GM18511 (cell line): ENCODE measurements at regions not wholly inside any gene's neighbourhood (a gene's known extent, or its start where the extent isn't known, plus 50 kb on each side); places are given as distances from the start of the nearest gene placed in this dataset.

Source experiments
- ATAC-seq: cut with Tn5 transposase; IDR thresholded peaks from one replicate; pipeline ENCODE4 v1.9.1; 2021; ENCODE audit warnings: mild to moderate bottlenecking, moderate library complexity; ENCODE audit not compliant: unreplicated experiment

- no peak for ATAC-seq
Observed at GRCh38 chr12:87689196-87689595, 340.0 kb downstream of the C12orf50 start.

GRCh38 chr12:87687362-87687761 lies 341.8 kb downstream of the C12orf50 start:
- no peak for ATAC-seq

GRCh38 chr12:87685696-87686095 lies 343.5 kb downstream of the C12orf50 start:
- ATAC-seq = no peak

GRCh38 chr12:87679251-87679650 lies 349.9 kb downstream of the C12orf50 start:
- no peak for ATAC-seq

GRCh38 chr12:87678453-87678852 lies 350.7 kb downstream of the C12orf50 start:
- ATAC-seq = no peak

GRCh38 chr12:87676731-87677130 lies 352.5 kb downstream of the C12orf50 start:
- ATAC-seq = no peak

GRCh38 chr12:87671757-87672156 lies 357.4 kb downstream of the C12orf50 start:
- no peak for ATAC-seq

- no peak for ATAC-seq
Observed at GRCh38 chr12:87670448-87670847, 358.8 kb downstream of the C12orf50 start.

- ATAC-seq = no peak
Observed at GRCh38 chr12:87667378-87667777, 361.8 kb downstream of the C12orf50 start.

GRCh38 chr12:87661786-87662377 lies 367.3 kb downstream of the C12orf50 start:
- ATAC-seq = peak; percentile 94

GRCh38 chr12:87660987-87661774 lies 368.0 kb downstream of the C12orf50 start:
- no peak for ATAC-seq

GRCh38 chr12:87660291-87660690 lies 368.9 kb downstream of the C12orf50 start:
- ATAC-seq = no peak

- no peak for ATAC-seq
Observed at GRCh38 chr12:87656311-87656710, 372.9 kb downstream of the C12orf50 start.

- ATAC-seq = no peak
Observed at GRCh38 chr12:87651670-87652425, 377.4 kb downstream of the C12orf50 start.

- ATAC-seq = no peak
Observed at GRCh38 chr12:87642245-87642644, 387.0 kb downstream of the C12orf50 start.

- no peak for ATAC-seq
Observed at GRCh38 chr12:87618199-87618598, 411.0 kb downstream of the C12orf50 start.

GRCh38 chr12:87612996-87613395 lies 416.2 kb downstream of the C12orf50 start:
- no peak for ATAC-seq

- no peak for ATAC-seq
Observed at GRCh38 chr12:87608321-87608720, 420.9 kb downstream of the C12orf50 start.

GRCh38 chr12:87603727-87604126 lies 425.5 kb downstream of the C12orf50 start:
- ATAC-seq = no peak

GRCh38 chr12:87599459-87599858 lies 429.7 kb downstream of the C12orf50 start:
- ATAC-seq = no peak

- no peak for ATAC-seq
Observed at GRCh38 chr12:87597114-87597513, 432.1 kb downstream of the C12orf50 start.

- ATAC-seq = no peak
Observed at GRCh38 chr12:87596636-87597035, 432.6 kb downstream of the C12orf50 start.
